K562 (cell line): ENCODE measurements at regions not wholly inside any gene's neighbourhood (a gene's known extent, or its start where the extent isn't known, plus 50 kb on each side); places are given as distances from the start of the nearest gene placed in this dataset.

Experiments
- ATAC-seq: fragments of 200-7000 bp; cut with Tn5 transposase; 3 replicates; pipeline ENCODE4 v1.9.1; 2020; ENCODE audit warnings: moderate library complexity
- BruUV-seq: library from RNA; stranded (reverse); fragments of 400-500 nt; replicated peaks from 2 replicates; lab custom pipeline; 2021; lab: Mats Ljungman, UMichigan
- CTCF ChIA-PET: fragments of 300-600 bp; formaldehyde crosslinking; extraction: SDS; loops from one replicate; lab custom pipeline; 2021; ENCODE audit warnings: low intra/inter-chr PET ratio; lab: Yijun Ruan, JAX
- POLR2A ChIA-PET: fragments of 300-600, 350-650 bp; sonication (Branson Sonifier 250); formaldehyde crosslinking; extraction: SDS; loops from one replicate; lab custom pipeline; 2021; ENCODE audit warnings: antibody characterized with exemption, inconsistent platforms; lab: Yijun Ruan, JAX
- DNase-seq, 4 experiments: peaks; one replicate each; pipeline versions ENCODE4 v3.0.0 to v3.0.0-alpha.2; 2011 to 2018; ENCODE audit warnings: low spot score in 3 of 4, mixed read lengths in 3 of 4; ENCODE audit errors: extremely low read depth in 1 of 4
- FAIRE-seq: peaks from 2 replicates; lab custom pipeline; 2011; peaks lifted over from hg19 to GRCh38; lab: Jason Lieb, UNC
- H2AFZ ChIP-seq: 2 replicates; pipeline ENCODE4 v1.6.0; 2011; ENCODE audit warnings: low read depth, low read length, control low read depth, inconsistent platforms
- H3K27ac ChIP-seq: fragments of 200-600 bp; 3 replicates; pipeline ENCODE4 v1.8.0; 2011; ENCODE audit warnings: low read depth, mild to moderate bottlenecking, control low read depth, inconsistent platforms, low read length, moderate library complexity, mixed read lengths; ENCODE audit errors: extremely low read depth
- H3K27me3 ChIP-seq, 2 experiments: fragments of 300-600 bp in 1 of 2; 2 replicates in 1 of 2; 3 replicates in 1 of 2; pipeline versions ENCODE4 v1.6.0 to v1.8.0; 2011; ENCODE audit warnings: inconsistent platforms in 2 of 2, low read length in 2 of 2, mild to moderate bottlenecking in 1 of 2, mixed read lengths in 1 of 2, moderate library complexity in 1 of 2; ENCODE audit not compliant: control insufficient read depth in 2 of 2, insufficient read depth in 2 of 2
- H3K36me3 ChIP-seq: fragments of 300-600 bp; 3 replicates; pipeline ENCODE4 v1.8.0; 2011; ENCODE audit warnings: mild to moderate bottlenecking, low read length, inconsistent platforms; ENCODE audit not compliant: control insufficient read depth, insufficient read depth
- H3K4me1 ChIP-seq, 2 experiments: fragments of 200-600 bp in 1 of 2; replicated peaks in 1 of 2; 2 replicates in 1 of 2; 3 replicates in 1 of 2; pipeline versions ENCODE4 v1.5.1 to v1.8.0; 2011; ENCODE audit warnings: inconsistent platforms in 2 of 2, low read length in 2 of 2, mild to moderate bottlenecking in 1 of 2, mixed read lengths in 1 of 2, moderate library complexity in 1 of 2; ENCODE audit not compliant: control insufficient read depth in 2 of 2, insufficient read depth in 2 of 2
- H3K4me2 ChIP-seq: 2 replicates; pipeline ENCODE4 v1.6.1; 2011; ENCODE audit warnings: low read length, control low read depth, inconsistent platforms, mixed read lengths; ENCODE audit not compliant: insufficient read depth
- H3K4me3 ChIP-seq: fragments of 200-600 bp; sonication (generic), shearing (Covaris generic); 2 replicates; pipeline ENCODE4 v1.5.1; 2016; ENCODE audit warnings: control low read depth, inconsistent platforms
- H3K79me2 ChIP-seq: fragments of 200-600 bp; 3 replicates; pipeline ENCODE4 v1.8.0; 2011; ENCODE audit warnings: low read length, inconsistent platforms; ENCODE audit not compliant: control insufficient read depth, insufficient read depth
- H3K9ac ChIP-seq, 2 experiments: 2 replicates each; pipeline versions ENCODE4 v1.6.0 to v1.6.1; 2011; ENCODE audit warnings: low read depth in 2 of 2, low read length in 2 of 2, control low read depth in 1 of 2, inconsistent platforms in 1 of 2, mild to moderate bottlenecking in 1 of 2, mixed read lengths in 1 of 2; ENCODE audit not compliant: insufficient read depth in 1 of 2
- H3K9me1 ChIP-seq: one replicate; pipeline ENCODE4 v1.6.0; 2011; ENCODE audit warnings: inconsistent platforms, mild to moderate bottlenecking, low read length, moderate library complexity; ENCODE audit not compliant: control insufficient read depth, insufficient read depth
- H3K9me3 ChIP-seq: replicated peaks from 2 replicates; pipeline ENCODE4 v1.5.1; 2011; ENCODE audit warnings: low read depth, low read length, inconsistent platforms; ENCODE audit not compliant: control insufficient read depth, insufficient read depth
- H4K20me1 ChIP-seq: replicated peaks from 2 replicates; pipeline ENCODE4 v1.6.1; 2011; ENCODE audit warnings: low read length, inconsistent platforms, mixed read lengths; ENCODE audit not compliant: control insufficient read depth, insufficient read depth
- ERF ChIP-seq: fragments of 450-650 bp; formaldehyde crosslinking; IDR thresholded peaks from 2 replicates; pipeline ENCODE4 v1.4.0; 2020; ENCODE audit warnings: mild to moderate bottlenecking, mixed read lengths
- RBM39 ChIP-seq: fragments of 200-400 bp; formaldehyde crosslinking; optimal IDR thresholded peaks from 2 replicates; pipeline ENCODE3; 2018; ENCODE audit warnings: low read depth, low read length
- SMAD3 ChIP-seq: fragments of 450-650 bp; formaldehyde crosslinking; conservative IDR thresholded peaks from 2 replicates; pipeline ENCODE4 v1.4.0; 2020; ENCODE audit warnings: mild to moderate bottlenecking
- SPI1 ChIP-seq: IDR thresholded peaks from 2 replicates; pipeline ENCODE4 v1.6.1; 2011; ENCODE audit warnings: low read depth, low read length, control low read depth, borderline replicate concordance
- TFE3 ChIP-seq: fragments of 450-650 bp; formaldehyde crosslinking; IDR thresholded peaks from 2 replicates; pipeline ENCODE4 v1.4.0; 2020; ENCODE audit warnings: mild to moderate bottlenecking, mixed read lengths
- THAP7 ChIP-seq: fragments of 250-450 bp; sonication (Bioruptor Pico); IDR thresholded peaks from 2 replicates; pipeline ENCODE4 v1.5.0; 2021
- ZNF512 ChIP-seq: IDR thresholded peaks from 2 replicates; pipeline ENCODE4 v1.6.1; 2016; ENCODE audit warnings: missing genetic modification characterization, missing compliant biosample characterization
- ZNF76 ChIP-seq: fragments of 250-450 bp; sonication (Bioruptor Pico); IDR thresholded peaks from 2 replicates; pipeline ENCODE4 v1.4.0; 2020; ENCODE audit warnings: mild to moderate bottlenecking, moderate library complexity, borderline replicate concordance
- WGBS: fragments of 100-300 bp; shearing (Covaris generic); methylation state at CpG from one replicate; pipeline ENCODE4 v1.1.6; 2016; ENCODE audit warnings: low coverage, mixed read lengths; ENCODE audit not compliant: insufficient coverage; ENCODE audit errors: missing lambda C conversion rate; 5-methylcytosine and 5-hydroxymethylcytosine counted together
- in situ Hi-C: fragments of 300-500 bp; cut with MboI; formaldehyde crosslinking; loops from 4 replicates; pipeline ENCODE4 v1.15.0; 2018; ENCODE audit warnings: inconsistent platforms, mixed read lengths
- intact Hi-C: fragments of 100-400 bp; cut with micrococcal nuclease; formaldehyde crosslinking; loops from 2 replicates; pipeline ENCODE4 v1.14.2; 2022

- TF ChIP-seq RBM39 (no peak), TFE3 (CRISPR knock-in tag) (no peak), ZNF512 (tag) (no peak)
Measured at GRCh38 chr2:65518751-65519150, 86.4 kb upstream of the SPRED2 start (continued).

- no TSS peak for BruUV-seq
- in situ Hi-C loops (no loop called here), intact Hi-C loops (no loop called here)
- Histone ChIP-seq H3K4me3 (no peak overlapping the region), H3K27ac (no peak overlapping the region)
- TF ChIP-seq THAP7 (CRISPR knock-in tag) (no peak), SPI1 (0 out of 2 replicates have a peak, but pooled peaks have one; percentile 14), ERF (CRISPR knock-in tag) (no peak), SMAD3 (CRISPR knock-in tag) (no peak), ZNF76 (no peak)
- TF ChIP-seq, all 486 proteins: peak for 1
- DNase-seq: no peak
- H3K79me2 ChIP-seq: no peaks in the 10 kb centered on the region
- ATAC-seq: no peak
- H3K27me3 ChIP-seq: no peaks in the 10 kb centered on the region
- no peak overlapping the region for H2AFZ ChIP-seq
- no peaks in the 10 kb centered on the region for H4K20me1 ChIP-seq
- CTCF ChIA-PET: interaction anchor here (0.7 kb wide), 1 partner anchor 573 kb away, joined by 3 read pairs; no protein-coding TSS in a partner anchor
- POLR2A ChIA-PET: no interaction called here
- peaks cover 7 to 16% of the 10 kb centered on the region in 2 experiments; a peak in 4 of 5 replicates for H3K4me1 ChIP-seq
- H3K9me3 ChIP-seq: no peaks in the 10 kb centered on the region
- no peak overlapping the region for H3K9ac ChIP-seq
- no peaks in the 10 kb centered on the region for H3K9me1 ChIP-seq
- WGBS: 73% methylated on average over 4 of the region's 4 CpGs
- no peak overlapping the region for H3K4me2 ChIP-seq
- no peak for FAIRE-seq
- H3K36me3 ChIP-seq: no peaks in the 10 kb centered on the region
Measured at GRCh38 chr2:65514555-65515195, 82.3 kb upstream of the SPRED2 start.
